H1 (cell line): ENCODE measurements at regions not wholly inside any gene's neighbourhood (a gene's known extent, or its start where the extent isn't known, plus 50 kb on each side); places are given as distances from the start of the nearest gene placed in this dataset.

Experiments
- CTCF ChIA-PET: fragments of 300-600 bp; sonication (Branson Sonifier 250); formaldehyde crosslinking; loops from one replicate; lab custom pipeline; 2021; ENCODE audit not compliant: partially characterized antibody; lab: Charles Lee
- POLR2A ChIA-PET: fragments of 300-600 bp; sonication (Branson Sonifier 250); formaldehyde crosslinking; loops from one replicate; lab custom pipeline; 2021; ENCODE audit warnings: inconsistent platforms; ENCODE audit not compliant: partially characterized antibody; lab: Charles Lee
- DNase-seq, 2 experiments: peaks; one replicate each; pipeline versions ENCODE4 v3.0.0 to v3.0.0-alpha.2; 2010 to 2022; ENCODE audit warnings: low spot score in 2 of 2, low read depth in 1 of 2, mixed read lengths in 1 of 2
- FAIRE-seq: peaks from 2 replicates; lab custom pipeline; 2011; peaks lifted over from hg19 to GRCh38; lab: Jason Lieb, UNC
- H2AFZ ChIP-seq: 2 replicates; pipeline ENCODE4 v1.8.1; 2012; ENCODE audit warnings: low read length, inconsistent platforms
- H2AK5ac ChIP-seq: 2 replicates; pipeline ENCODE4 v1.6.1; 2013; ENCODE audit warnings: low read depth, low read length
- H2BK120ac ChIP-seq: replicated peaks from 2 replicates; pipeline ENCODE3; 2013; ENCODE audit warnings: low read depth, low read length, inconsistent platforms
- H2BK12ac ChIP-seq: 2 replicates; pipeline ENCODE4 v1.6.1; 2013; ENCODE audit warnings: low read depth, low read length
- H2BK15ac ChIP-seq: 2 replicates; pipeline ENCODE4 v1.6.1; 2013; ENCODE audit warnings: low read length
- H2BK20ac ChIP-seq: 2 replicates; pipeline ENCODE4 v1.6.1; 2013; ENCODE audit warnings: low read length
- H2BK5ac ChIP-seq: 2 replicates; pipeline ENCODE4 v1.6.1; 2013; ENCODE audit warnings: low read depth, low read length
- H3K14ac ChIP-seq: 2 replicates; pipeline ENCODE4 v1.6.1; 2013; ENCODE audit warnings: inconsistent platforms; ENCODE audit not compliant: insufficient read length
- H3K18ac ChIP-seq: 2 replicates; pipeline ENCODE4 v1.6.1; 2013; ENCODE audit warnings: low read length; ENCODE audit errors: extremely low read depth
- H3K23ac ChIP-seq: 2 replicates; pipeline ENCODE4 v1.6.1; 2013; ENCODE audit warnings: inconsistent platforms; ENCODE audit not compliant: insufficient read length
- H3K23me2 ChIP-seq: 2 replicates; pipeline ENCODE4 v1.6.1; 2013; ENCODE audit warnings: low read depth, low read length
- H3K27ac ChIP-seq: 2 replicates; pipeline ENCODE4 v1.6.1; 2011; ENCODE audit warnings: low read depth, low read length, inconsistent platforms
- H3K27me3 ChIP-seq, 4 experiments: replicated peaks in 1 of 4; 1 replicate in 1 of 4; 2 replicates in 3 of 4; pipeline versions ENCODE4 v1.6.1 to v1.8.1; 2011 to 2013; ENCODE audit warnings: low read length in 3 of 4, mild to moderate bottlenecking in 3 of 4, inconsistent platforms in 2 of 4, mixed read lengths in 2 of 4, moderate library complexity in 1 of 4; ENCODE audit not compliant: control insufficient read depth in 3 of 4, insufficient read depth in 3 of 4; ENCODE audit errors: extremely low read depth in 1 of 4
- H3K36me3 ChIP-seq, 4 experiments: 2 replicates each; pipeline versions ENCODE4 v1.6.1 to v1.8.1; 2011 to 2013; ENCODE audit warnings: mild to moderate bottlenecking in 4 of 4, low read length in 3 of 4, moderate library complexity in 2 of 4, control low read depth in 1 of 4, inconsistent platforms in 1 of 4; ENCODE audit not compliant: insufficient read depth in 4 of 4, control insufficient read depth in 2 of 4
- H3K4ac ChIP-seq: replicated peaks from 2 replicates; pipeline ENCODE3; 2013; ENCODE audit warnings: low read length, low read depth, mixed read lengths, inconsistent platforms; ENCODE audit not compliant: insufficient read length
- H3K4me1 ChIP-seq, 4 experiments: replicated peaks in 1 of 4; 1 replicate in 1 of 4; 2 replicates in 3 of 4; pipeline versions ENCODE4 v1.6.1 to v1.8.1; 2011 to 2013; ENCODE audit warnings: low read length in 3 of 4, inconsistent platforms in 2 of 4, mixed read lengths in 1 of 4; ENCODE audit not compliant: insufficient read depth in 4 of 4, control insufficient read depth in 3 of 4
- H3K4me2 ChIP-seq, 2 experiments: 2 replicates each; pipeline versions ENCODE4 v1.6.1 to v1.8.1; 2011 to 2013; ENCODE audit warnings: low read depth in 2 of 2, low read length in 2 of 2, control low read depth in 1 of 2, inconsistent platforms in 1 of 2, mild to moderate bottlenecking in 1 of 2; ENCODE audit not compliant: insufficient read depth in 1 of 2
- H3K4me3 ChIP-seq, 4 experiments: fragments of 200-600, 300-600 bp in 1 of 4; sonication (generic), shearing (Covaris generic), sonication (Bioruptor Twin) in 1 of 4; 2 replicates each; pipeline versions ENCODE4 v1.5.1 to v1.8.1; 2011 to 2016; ENCODE audit warnings: low read length in 4 of 4, low read depth in 3 of 4, control low read depth in 2 of 4, inconsistent platforms in 2 of 4, mild to moderate bottlenecking in 2 of 4, mixed read lengths in 1 of 4, moderate library complexity in 1 of 4; ENCODE audit not compliant: insufficient read depth in 2 of 4; ENCODE audit errors: extremely low read depth in 1 of 4
- H3K56ac ChIP-seq: replicated peaks from 2 replicates; pipeline ENCODE3; 2013; ENCODE audit warnings: low read depth, mild to moderate bottlenecking, mixed read lengths, low read length, inconsistent platforms; ENCODE audit not compliant: insufficient read length
- H3K79me1 ChIP-seq: 2 replicates; pipeline ENCODE4 v1.6.1; 2013; ENCODE audit warnings: low read depth, low read length, control low read depth
- H3K79me2 ChIP-seq, 2 experiments: 2 replicates each; pipeline versions ENCODE4 v1.6.1 to v1.8.1; 2012 to 2013; ENCODE audit warnings: low read length in 2 of 2, mild to moderate bottlenecking in 2 of 2, inconsistent platforms in 1 of 2; ENCODE audit not compliant: insufficient read depth in 2 of 2, control insufficient read depth in 1 of 2
- H3K9ac ChIP-seq, 4 experiments: replicated peaks in 1 of 4; 1 replicate in 1 of 4; 2 replicates in 3 of 4; pipeline versions ENCODE4 v1.6.1 to v1.8.1; 2011 to 2013; ENCODE audit warnings: low read depth in 3 of 4, low read length in 3 of 4, control low read depth in 2 of 4, mild to moderate bottlenecking in 2 of 4, moderate library complexity in 2 of 4, inconsistent platforms in 1 of 4; ENCODE audit errors: extremely low read depth in 1 of 4
- H3K9me3 ChIP-seq, 2 experiments: 2 replicates each; pipeline versions ENCODE4 v1.6.1 to v1.8.1; 2012 to 2013; ENCODE audit warnings: mild to moderate bottlenecking in 2 of 2, moderate library complexity in 2 of 2, control low read depth in 1 of 2, inconsistent platforms in 1 of 2, low read depth in 1 of 2, low read length in 1 of 2, mixed read lengths in 1 of 2; ENCODE audit not compliant: insufficient read depth in 2 of 2
- H4K20me1 ChIP-seq, 2 experiments: replicated peaks in 1 of 2; 2 replicates each; pipeline versions ENCODE3 to v1.8.1; 2011 to 2013; ENCODE audit warnings: inconsistent platforms in 2 of 2, low read length in 2 of 2, mild to moderate bottlenecking in 1 of 2; ENCODE audit not compliant: insufficient read depth in 2 of 2, control insufficient read depth in 1 of 2
- H4K5ac ChIP-seq: 2 replicates; pipeline ENCODE4 v1.6.1; 2013; ENCODE audit warnings: low read length, low read depth, mixed read lengths, inconsistent platforms; ENCODE audit not compliant: insufficient read length
- H4K8ac ChIP-seq: 2 replicates; pipeline ENCODE4 v1.8.0; 2013; ENCODE audit warnings: mild to moderate bottlenecking, moderate library complexity, low read length, inconsistent platforms; ENCODE audit not compliant: insufficient read depth; ENCODE audit errors: extremely low read depth
- H4K91ac ChIP-seq: replicated peaks from 2 replicates; pipeline ENCODE3; 2013; ENCODE audit warnings: low read length, mixed read lengths, inconsistent platforms; ENCODE audit not compliant: insufficient read length
- CHD1 ChIP-seq: IDR thresholded peaks from 2 replicates; pipeline ENCODE4 v1.6.1; 2012; ENCODE audit warnings: low read depth, low read length, improper control_type of control experiment
- CHD2 ChIP-seq: IDR thresholded peaks from 2 replicates; pipeline ENCODE4 v1.6.1; 2012; ENCODE audit warnings: low read length, improper control_type of control experiment
- EP300 ChIP-seq, 2 experiments: IDR thresholded peaks; 1 replicate in 1 of 2; 2 replicates in 1 of 2; pipeline ENCODE4 v1.6.1; 2011 to 2012; ENCODE audit warnings: low read depth in 2 of 2, low read length in 2 of 2, mild to moderate bottlenecking in 2 of 2, borderline replicate concordance in 1 of 2, inconsistent platforms in 1 of 2, moderate library complexity in 1 of 2
- HDAC6 ChIP-seq: IDR thresholded peaks from one replicate; pipeline ENCODE4 v1.7.1; 2012; ENCODE audit warnings: low read depth, mild to moderate bottlenecking, inconsistent platforms, low read length, moderate library complexity
- JUN ChIP-seq: IDR thresholded peaks from 2 replicates; pipeline ENCODE4 v1.6.1; 2011; ENCODE audit warnings: low read depth, mild to moderate bottlenecking, improper control_type of control experiment, low read length
- RFX5 ChIP-seq: IDR thresholded peaks from 2 replicates; pipeline ENCODE4 v1.6.1; 2011; ENCODE audit warnings: low read depth, low read length, improper control_type of control experiment, borderline replicate concordance
- SP1 ChIP-seq: IDR thresholded peaks from 2 replicates; pipeline ENCODE4 v1.6.1; 2011; ENCODE audit warnings: low read depth, low read length
- TAF1 ChIP-seq: IDR thresholded peaks from 2 replicates; pipeline ENCODE4 v1.6.1; 2011; ENCODE audit warnings: mild to moderate bottlenecking, low read depth, low read length
- ZNF274 ChIP-seq: IDR thresholded peaks from 2 replicates; pipeline ENCODE4 v1.7.0; 2012; ENCODE audit warnings: low read length, borderline replicate concordance; ENCODE audit errors: extremely low read depth

DNA sequence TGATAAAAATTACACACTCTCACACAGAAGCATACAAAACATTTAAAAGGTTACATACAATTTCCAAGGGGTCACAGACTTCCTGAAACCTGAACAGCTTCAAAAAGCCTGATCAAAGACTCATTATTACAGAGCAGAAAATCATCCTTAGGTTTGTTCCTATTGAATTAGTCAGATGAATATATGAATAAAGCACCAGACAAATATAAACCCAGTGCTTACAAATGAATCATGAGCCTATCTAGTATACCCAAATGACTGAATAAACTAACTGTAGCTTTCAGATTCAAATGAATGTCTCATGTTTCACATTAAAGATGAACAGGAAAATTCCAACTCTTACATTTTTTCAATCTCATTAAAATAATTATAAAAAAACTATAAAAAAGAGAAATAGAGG, 550.3 kb downstream of the SUCLG1 start:
- no peak overlapping the region for H3K56ac ChIP-seq
- no peaks in the 10 kb centered on the region for H3K4me1 ChIP-seq
- H3K9ac ChIP-seq: no peak overlapping the region
- no peak overlapping the region for H3K27ac ChIP-seq
- H3K79me1 ChIP-seq: no peaks in the 10 kb centered on the region
- no peak overlapping the region for H4K91ac ChIP-seq
- TF ChIP-seq TAF1 (no peak), EP300 (IDR thresholded peaks at IDR 0.05; ENCODE audit: borderline replicate concordance in 1 of 2, low read depth in 2 of 2, low read length in 2 of 2) (no peak), JUN (no peak), CHD2 (no peak), ZNF274 (no peak), HDAC6 (no peak), RFX5 (no peak), SP1 (no peak), CHD1 (no peak)
- no peak overlapping the region for H2BK12ac ChIP-seq
- no peaks in the 10 kb centered on the region for H3K23me2 ChIP-seq
- H4K20me1 ChIP-seq: no peaks in the 10 kb centered on the region
- no peak overlapping the region for H4K8ac ChIP-seq
- H2AK5ac ChIP-seq: no peak overlapping the region
- H3K79me2 ChIP-seq: no peaks in the 10 kb centered on the region
- H3K4me2 ChIP-seq: no peak overlapping the region
- no peak overlapping the region for H4K5ac ChIP-seq
- H3K14ac ChIP-seq: no peak overlapping the region
- H2BK15ac ChIP-seq: no peak overlapping the region
- no peak overlapping the region for H2BK120ac ChIP-seq
- no peak overlapping the region for H3K18ac ChIP-seq
- H3K27me3 ChIP-seq: no peaks in the 10 kb centered on the region
- DNase-seq: no peak
- no peaks in the 10 kb centered on the region for H3K36me3 ChIP-seq
- FAIRE-seq: no peak
- H3K4me3 ChIP-seq: no peak overlapping the region
- no peak overlapping the region for H2BK5ac ChIP-seq
- ChIA-PET POLR2A (no interaction called here), CTCF (no interaction called here)
- H3K4ac ChIP-seq: no peak overlapping the region
- H3K23ac ChIP-seq: no peak overlapping the region
- H3K9me3 ChIP-seq: peaks cover 3 to 5% of the 10 kb centered on the region in 2 experiments; a peak in 2 of 4 replicates
- H2AFZ ChIP-seq: no peak overlapping the region
- no peak overlapping the region for H2BK20ac ChIP-seq
